ENCODE measurements at regions not wholly inside any gene's neighbourhood (a gene's known extent, or its start where the extent isn't known, plus 50 kb on each side); places are given as distances from the start of the nearest gene placed in this dataset.

- TF ChIP-seq POLR2A (IDR thresholded peaks at IDR 0.05; ENCODE audit: low read depth, low read length): no peak
- no peak for TF ChIP-seq CTCF (IDR thresholded peaks at IDR 0.05; ENCODE audit: extremely low read depth in 1 of 2, insufficient read depth in 1 of 2, low read depth in 1 of 2, low read length in 2 of 2)
- no peak for TF ChIP-seq FOS (IDR thresholded peaks at IDR 0.05; ENCODE audit: borderline replicate concordance, insufficient read depth, low read length)
- no peak for TF ChIP-seq EZH2 (IDR thresholded peaks at IDR 0.05; ENCODE audit: borderline replicate concordance, low read depth, low read length, severe bottlenecking)
- no peak for TF ChIP-seq JUN (IDR thresholded peaks at IDR 0.05; ENCODE audit: borderline replicate concordance, insufficient read depth, insufficient read length, low read depth)
- no peak for TF ChIP-seq MYC (IDR thresholded peaks at IDR 0.05; ENCODE audit: low read depth, low read length)
- TF ChIP-seq GATA2 (IDR thresholded peaks at IDR 0.05; ENCODE audit: insufficient read depth, insufficient read length, low read depth, low read length): no peak
- TF ChIP-seq MAX (IDR thresholded peaks at IDR 0.05; ENCODE audit: insufficient read depth, insufficient read length): no peak
- no peak for TF ChIP-seq POLR2AphosphoS5 (IDR thresholded peaks at IDR 0.05; ENCODE audit: insufficient read depth, low read depth, low read length)
- Histone ChIP-seq H4K20me1 (replicated peaks; ENCODE audit: control insufficient read depth, extremely low read depth, insufficient read depth, low read length) (no peaks in the 10 kb centered on the region), H3K27ac (ENCODE audit: insufficient read depth, low read depth, low read length) (no peak overlapping the region), H3K9me1 (replicated peaks; ENCODE audit: control insufficient read depth, extremely low read depth, insufficient read depth, low read length) (no peaks in the 10 kb centered on the region), H3K36me3 (ENCODE audit: control insufficient read depth in 2 of 2, extremely low read depth in 1 of 2, insufficient read depth in 2 of 2, low read length in 2 of 2) (no peaks in the 10 kb centered on the region), H3K4me2 (ENCODE audit: insufficient read depth, low read length) (no peak overlapping the region), H3K4me3 (replicated peaks in 1 of 3; ENCODE audit: insufficient read depth in 1 of 3, low read depth in 1 of 3, low read length in 3 of 3) (no peak overlapping the region), H2AFZ (ENCODE audit: low read depth, low read length) (no peak overlapping the region), H3K79me2 (ENCODE audit: control insufficient read depth, insufficient read depth, low read length) (no peaks in the 10 kb centered on the region), H3K27me3 (ENCODE audit: control insufficient read depth in 2 of 2, insufficient read depth in 2 of 2, low read length in 2 of 2) (no peaks in the 10 kb centered on the region), H3K9me3 (replicated peaks; ENCODE audit: control insufficient read depth, insufficient read depth, low read length) (no peaks in the 10 kb centered on the region), H3K4me1 (ENCODE audit: control insufficient read depth, extremely low read depth, insufficient read depth, low read length) (no peaks in the 10 kb centered on the region), H3K9ac (replicated peaks; ENCODE audit: extremely low read depth, insufficient read depth, low read length) (no peak overlapping the region)
- DNase-seq (ENCODE audit: low read depth, low spot score) (no peak), FAIRE-seq (no peak)
- CTCF ChIA-PET: no interaction called here
- dilution Hi-C loops (cut with MboI; ENCODE audit: extremely low pct_ligation_motif_present, low sequenced_read_pairs): no loop called here
- POLR2A ChIA-PET: no interaction called here
- BruUV-seq (replicated peaks): no TSS peak
- intact Hi-C loops (cut with micrococcal nuclease): no loop called here
Measured at GRCh38 chr2:67048314-67048713, 348.8 kb upstream of the ETAA1 start.

All from endothelial cell of umbilical vein (primary cell).